Fibroblast of the aortic adventitia (primary cell): ENCODE measurements at regions not wholly inside any gene's neighbourhood (a gene's known extent, or its start where the extent isn't known, plus 50 kb on each side); places are given as distances from the start of the nearest gene placed in this dataset.

Experiments
- DNase-seq: peaks from one replicate; pipeline ENCODE4 v3.0.0-alpha.2; 2010; ENCODE audit warnings: low read depth
- H3K4me3 ChIP-seq: 2 replicates; pipeline ENCODE4 v1.5.1; 2011; ENCODE audit warnings: low read depth, mild to moderate bottlenecking, control low read depth, low read length, moderate library complexity
- CTCF ChIP-seq: IDR thresholded peaks from 2 replicates; pipeline ENCODE4 v1.5.1; 2011; ENCODE audit warnings: mild to moderate bottlenecking, low read length, control low read depth, inconsistent platforms; ENCODE audit not compliant: insufficient read depth

GRCh38 chr6:156622185-156622584 lies 155.0 kb upstream of the ARID1B start:
- H3K4me3 ChIP-seq = no peak overlapping the region
- no peak for DNase-seq
- TF ChIP-seq CTCF = no peak

GRCh38 chr6:156620331-156620730 lies 156.8 kb upstream of the ARID1B start:
- no peak for DNase-seq
- no peak for TF ChIP-seq CTCF
- H3K4me3 ChIP-seq = no peak overlapping the region

- DNase-seq = no peak
- no peak overlapping the region for H3K4me3 ChIP-seq
- no peak for TF ChIP-seq CTCF
Observed at GRCh38 chr6:156618600-156619205, 158.5 kb upstream of the ARID1B start.

GRCh38 chr6:156617941-156618340 lies 159.2 kb upstream of the ARID1B start:
- TF ChIP-seq CTCF = no peak
- DNase-seq = no peak

GRCh38 chr6:156617376-156617775 lies 159.8 kb upstream of the ARID1B start:
- peak; percentile 61 for DNase-seq
- no peak overlapping the region for H3K4me3 ChIP-seq
- TF ChIP-seq CTCF = no peak

More at GRCh38 chr6:156617941-156618340, 159.2 kb upstream of the ARID1B start:
- H3K4me3 ChIP-seq = no peak overlapping the region

GRCh38 chr6:156616495-156616894 lies 160.7 kb upstream of the ARID1B start:
- no peak for DNase-seq
- no peak overlapping the region for H3K4me3 ChIP-seq
- TF ChIP-seq CTCF = no peak

GRCh38 chr6:156613996-156614395 lies 163.2 kb upstream of the ARID1B start:
- no peak for TF ChIP-seq CTCF
- no peak for DNase-seq
- no peak overlapping the region for H3K4me3 ChIP-seq
